GM12878 (cell line): ENCODE measurements at regions not wholly inside any gene's neighbourhood (a gene's known extent, or its start where the extent isn't known, plus 50 kb on each side); places are given as distances from the start of the nearest gene placed in this dataset.

ENCODE experiments used
- ATAC-seq: fragments of 200-7000 bp; cut with Tn5 transposase; 3 replicates; pipeline ENCODE4 v1.9.1; 2020; ENCODE audit warnings: mild to moderate bottlenecking, moderate library complexity
- BruUV-seq: library from RNA; stranded (reverse); fragments of 400-500 nt; replicated peaks from 2 replicates; lab custom pipeline; 2021; lab: Mats Ljungman, UMichigan
- CTCF ChIA-PET: fragments of 300-600 bp; sonication (Branson Sonifier 250); formaldehyde crosslinking; extraction: SDS; loops from one replicate; lab custom pipeline; 2021; ENCODE audit warnings: inconsistent platforms; lab: Yijun Ruan, JAX
- POLR2A ChIA-PET: fragments of 350-600 bp; formaldehyde crosslinking; extraction: SDS; loops from one replicate; lab custom pipeline; 2021; ENCODE audit warnings: inconsistent platforms; lab: Charles Lee
- RAD21 ChIA-PET: fragments of 300-600 bp; sonication (Branson Sonifier 250); formaldehyde crosslinking; loops from one replicate; lab custom pipeline; 2023; ENCODE audit warnings: antibody characterized with exemption; ENCODE audit not compliant: unreplicated experiment; lab: Charles Lee
- SMC1A ChIA-PET: fragments of 300-600 bp; sonication (Branson Sonifier 250); formaldehyde crosslinking; loops from one replicate; lab custom pipeline; 2023; ENCODE audit not compliant: unreplicated experiment, uncharacterized antibody; lab: Charles Lee
- DNase-seq: peaks from one replicate; pipeline ENCODE4 v3.0.0-alpha.2; 2011; ENCODE audit warnings: low read depth, low spot score
- FAIRE-seq: peaks from 3 replicates; lab custom pipeline; 2011; peaks lifted over from hg19 to GRCh38; lab: Jason Lieb, UNC
- H2AFZ ChIP-seq: 2 replicates; pipeline ENCODE4 v1.6.0; 2011; ENCODE audit warnings: low read depth, low read length, control low read depth; ENCODE audit not compliant: control insufficient read depth
- H3K27ac ChIP-seq: 2 replicates; pipeline ENCODE4 v1.5.1; 2011; ENCODE audit warnings: control low read depth; ENCODE audit not compliant: control insufficient read depth, insufficient read depth
- H3K27me3 ChIP-seq, 2 experiments: replicated peaks in 1 of 2; 2 replicates each; pipeline versions ENCODE4 v1.6.0 to v1.6.1; 2011; ENCODE audit warnings: low read length in 1 of 2; ENCODE audit not compliant: control insufficient read depth in 2 of 2, insufficient read depth in 2 of 2
- H3K36me3 ChIP-seq, 2 experiments: 2 replicates each; pipeline ENCODE4 v1.5.1; 2011; ENCODE audit warnings: low read length in 1 of 2; ENCODE audit not compliant: control insufficient read depth in 2 of 2, insufficient read depth in 2 of 2
- H3K4me1 ChIP-seq: 2 replicates; pipeline ENCODE4 v1.6.1; 2011; ENCODE audit warnings: mild to moderate bottlenecking, low read length, moderate library complexity, mixed read lengths; ENCODE audit not compliant: control insufficient read depth, insufficient read depth
- H3K4me2 ChIP-seq: 2 replicates; pipeline ENCODE4 v1.6.0; 2011; ENCODE audit warnings: control low read depth; ENCODE audit not compliant: control insufficient read depth, insufficient read depth
- H3K4me3 ChIP-seq: fragments of 200-600 bp; sonication (generic); 2 replicates; pipeline ENCODE4 v1.5.1; 2016
- H3K79me2 ChIP-seq: 2 replicates; pipeline ENCODE4 v1.6.0; 2011; ENCODE audit warnings: low read length; ENCODE audit not compliant: control insufficient read depth, insufficient read depth
- H3K9ac ChIP-seq: 2 replicates; pipeline ENCODE4 v1.8.0; 2011; ENCODE audit warnings: low read length, control low read depth, mixed read lengths; ENCODE audit not compliant: control insufficient read depth, insufficient read depth
- H3K9me3 ChIP-seq: replicated peaks from 3 replicates; pipeline ENCODE4 v1.5.1; 2011; ENCODE audit warnings: mild to moderate bottlenecking, low read length; ENCODE audit not compliant: control insufficient read depth, insufficient read depth
- H4K20me1 ChIP-seq: 2 replicates; pipeline ENCODE4 v1.6.0; 2011; ENCODE audit not compliant: control insufficient read depth, insufficient read depth
- FOXK2 ChIP-seq: fragments of 450-650 bp; IDR thresholded peaks from 2 replicates; pipeline ENCODE4 v1.6.1; 2017; ENCODE audit warnings: mild to moderate bottlenecking, moderate library complexity
- HDGF ChIP-seq: fragments of 450-650 bp; IDR thresholded peaks from 2 replicates; pipeline ENCODE4 v1.6.1; 2016; ENCODE audit warnings: antibody characterized with exemption
- LARP7 ChIP-seq: fragments of 450-650 bp; IDR thresholded peaks from 2 replicates; pipeline ENCODE4 v1.6.1; 2017; ENCODE audit warnings: mild to moderate bottlenecking
- NR2C2 ChIP-seq: IDR thresholded peaks from 2 replicates; pipeline ENCODE4 v1.6.1; 2011; ENCODE audit warnings: borderline replicate concordance, low read depth; ENCODE audit not compliant: control insufficient read depth, insufficient read length
- POU2F2 ChIP-seq: IDR thresholded peaks from 3 replicates; pipeline ENCODE4 v1.6.1; 2011; ENCODE audit warnings: low read depth, mild to moderate bottlenecking, low read length, borderline replicate concordance
- TBL1XR1 ChIP-seq: IDR thresholded peaks from 2 replicates; pipeline ENCODE4 v1.6.1; 2012; ENCODE audit warnings: low read depth, low read length, improper control_type of control experiment
- TCF7 ChIP-seq: IDR thresholded peaks from 2 replicates; pipeline ENCODE4 v1.6.1; 2014; ENCODE audit warnings: antibody characterized with exemption, borderline replicate concordance
- USF1 ChIP-seq: IDR thresholded peaks from 2 replicates; pipeline ENCODE4 v1.6.1; 2011; ENCODE audit warnings: borderline replicate concordance, low read depth, mild to moderate bottlenecking, moderate library complexity, mixed read lengths, low read length; ENCODE audit not compliant: insufficient read depth; ENCODE audit errors: extremely low read length
- YBX1 ChIP-seq: fragments of 450-650 bp; IDR thresholded peaks from 2 replicates; pipeline ENCODE4 v1.6.1; 2016; ENCODE audit warnings: antibody characterized with exemption
- ZNF384 ChIP-seq: IDR thresholded peaks from 2 replicates; pipeline ENCODE4 v1.6.1; 2012; ENCODE audit warnings: low read depth, mild to moderate bottlenecking, low read length, improper control_type of control experiment, borderline replicate concordance
- WGBS: methylation state at CpG from one replicate; pipeline ENCODE4 v1.1.6; 2016; ENCODE audit warnings: low lambda C conversion rate; ENCODE audit not compliant: insufficient replicate concordance, insufficient coverage; ENCODE audit errors: missing lambda C conversion rate; 5-methylcytosine and 5-hydroxymethylcytosine counted together
- in situ Hi-C: fragments of 300-500 bp; cut with MboI; formaldehyde crosslinking; loops from 9 replicates; pipeline ENCODE4 v1.14.3; 2018; ENCODE audit warnings: mixed read lengths
- intact Hi-C: fragments of 100-400 bp; cut with micrococcal nuclease; formaldehyde crosslinking; loops from one replicate; pipeline ENCODE4 v1.14.2; 2022; ENCODE audit not compliant: unreplicated experiment
- TF ChIP-seq, protein P1 (sequence below): IDR thresholded peaks from 2 replicates; pipeline ENCODE4 v1.6.1; 2012; ENCODE audit warnings: low read depth, low read length, improper control_type of control experiment
- TF ChIP-seq, protein P2 (sequence below): fragments of 450-650 bp; IDR thresholded peaks from 2 replicates; pipeline ENCODE4 v1.6.1; 2017; ENCODE audit warnings: mild to moderate bottlenecking, moderate library complexity

DNA sequence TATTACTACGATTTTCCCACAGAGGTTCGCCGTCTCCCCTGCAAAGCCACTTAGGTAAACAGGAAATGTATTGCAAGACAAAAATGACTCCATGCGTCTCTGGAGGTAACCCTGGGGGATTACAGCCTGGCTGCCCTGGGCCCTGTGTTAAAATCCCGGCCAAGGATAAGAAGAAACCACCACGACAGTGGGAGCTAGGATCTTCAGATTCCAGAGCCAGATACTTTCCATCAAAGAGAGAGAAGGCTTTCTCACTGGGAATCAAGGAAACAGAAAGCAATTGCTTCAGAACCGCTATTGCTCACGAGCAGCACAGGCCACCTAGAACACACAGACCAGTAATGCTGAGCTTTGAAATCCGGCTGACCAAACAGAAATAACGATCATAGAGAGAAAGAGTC lies 97.9 kb upstream of the ZNF516 start (continued):
- TF ChIP-seq NR2C2: no peak

DNA sequence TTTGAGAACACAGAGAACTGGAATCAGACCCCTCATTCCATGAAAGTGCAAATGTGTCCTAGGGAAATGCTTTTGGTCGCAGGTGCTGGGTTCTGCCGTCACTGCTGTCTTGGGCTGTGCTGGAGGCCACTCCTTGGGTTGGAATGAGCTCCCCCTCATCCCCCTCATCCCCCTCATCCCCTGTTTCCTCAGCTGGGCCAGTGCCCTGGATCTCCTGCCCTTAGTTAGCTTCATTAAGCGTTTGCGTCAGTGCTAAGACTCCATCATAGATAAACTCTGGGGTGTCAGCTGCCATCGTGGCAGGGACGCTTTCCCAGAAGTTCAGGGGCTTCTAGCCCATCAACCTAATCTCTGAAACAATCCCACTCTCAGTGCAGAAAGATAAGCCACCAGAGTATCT lies 97.1 kb upstream of the ZNF516 start:
- no peaks in the 10 kb centered on the region for H3K4me1 ChIP-seq
- no peaks in the 10 kb centered on the region for H4K20me1 ChIP-seq
- in situ Hi-C loops (no loop called here), intact Hi-C loops (no loop called here)
- FAIRE-seq (no peak), ATAC-seq (no peak), DNase-seq (no peak)
- CTCF ChIA-PET: no interaction called here
- no peak overlapping the region for H3K4me3 ChIP-seq
- H3K9me3 ChIP-seq: peaks cover 2% of the 10 kb centered on the region; the same call in 1 of the 3 replicates
- WGBS: 47% methylated on average over 6 of the region's 6 CpGs
- H3K36me3 ChIP-seq: no peaks in the 10 kb centered on the region
- TF ChIP-seq, protein P1, sequence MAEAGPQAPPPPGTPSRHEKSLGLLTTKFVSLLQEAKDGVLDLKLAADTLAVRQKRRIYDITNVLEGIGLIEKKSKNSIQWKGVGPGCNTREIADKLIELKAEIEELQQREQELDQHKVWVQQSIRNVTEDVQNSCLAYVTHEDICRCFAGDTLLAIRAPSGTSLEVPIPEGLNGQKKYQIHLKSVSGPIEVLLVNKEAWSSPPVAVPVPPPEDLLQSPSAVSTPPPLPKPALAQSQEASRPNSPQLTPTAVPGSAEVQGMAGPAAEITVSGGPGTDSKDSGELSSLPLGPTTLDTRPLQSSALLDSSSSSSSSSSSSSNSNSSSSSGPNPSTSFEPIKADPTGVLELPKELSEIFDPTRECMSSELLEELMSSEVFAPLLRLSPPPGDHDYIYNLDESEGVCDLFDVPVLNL: no peak
- no peak for TF ChIP-seq ZNF384
- no peak for TF ChIP-seq NR2C2
- TF ChIP-seq, protein P2, sequence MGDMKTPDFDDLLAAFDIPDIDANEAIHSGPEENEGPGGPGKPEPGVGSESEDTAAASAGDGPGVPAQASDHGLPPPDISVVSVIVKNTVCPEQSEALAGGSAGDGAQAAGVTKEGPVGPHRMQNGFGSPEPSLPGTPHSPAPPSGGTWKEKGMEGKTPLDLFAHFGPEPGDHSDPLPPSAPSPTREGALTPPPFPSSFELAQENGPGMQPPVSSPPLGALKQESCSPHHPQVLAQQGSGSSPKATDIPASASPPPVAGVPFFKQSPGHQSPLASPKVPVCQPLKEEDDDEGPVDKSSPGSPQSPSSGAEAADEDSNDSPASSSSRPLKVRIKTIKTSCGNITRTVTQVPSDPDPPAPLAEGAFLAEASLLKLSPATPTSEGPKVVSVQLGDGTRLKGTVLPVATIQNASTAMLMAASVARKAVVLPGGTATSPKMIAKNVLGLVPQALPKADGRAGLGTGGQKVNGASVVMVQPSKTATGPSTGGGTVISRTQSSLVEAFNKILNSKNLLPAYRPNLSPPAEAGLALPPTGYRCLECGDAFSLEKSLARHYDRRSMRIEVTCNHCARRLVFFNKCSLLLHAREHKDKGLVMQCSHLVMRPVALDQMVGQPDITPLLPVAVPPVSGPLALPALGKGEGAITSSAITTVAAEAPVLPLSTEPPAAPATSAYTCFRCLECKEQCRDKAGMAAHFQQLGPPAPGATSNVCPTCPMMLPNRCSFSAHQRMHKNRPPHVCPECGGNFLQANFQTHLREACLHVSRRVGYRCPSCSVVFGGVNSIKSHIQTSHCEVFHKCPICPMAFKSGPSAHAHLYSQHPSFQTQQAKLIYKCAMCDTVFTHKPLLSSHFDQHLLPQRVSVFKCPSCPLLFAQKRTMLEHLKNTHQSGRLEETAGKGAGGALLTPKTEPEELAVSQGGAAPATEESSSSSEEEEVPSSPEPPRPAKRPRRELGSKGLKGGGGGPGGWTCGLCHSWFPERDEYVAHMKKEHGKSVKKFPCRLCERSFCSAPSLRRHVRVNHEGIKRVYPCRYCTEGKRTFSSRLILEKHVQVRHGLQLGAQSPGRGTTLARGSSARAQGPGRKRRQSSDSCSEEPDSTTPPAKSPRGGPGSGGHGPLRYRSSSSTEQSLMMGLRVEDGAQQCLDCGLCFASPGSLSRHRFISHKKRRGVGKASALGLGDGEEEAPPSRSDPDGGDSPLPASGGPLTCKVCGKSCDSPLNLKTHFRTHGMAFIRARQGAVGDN: no peak
- TF ChIP-seq FOXK2: no peak
- TF ChIP-seq HDGF: no peak
- TF ChIP-seq LARP7: no peak
- no peak for TF ChIP-seq TBL1XR1
- no peak for TF ChIP-seq TCF7
- TF ChIP-seq USF1: no peak
- TF ChIP-seq POU2F2: no peak
- no peak for TF ChIP-seq YBX1
- H3K27ac ChIP-seq: no peak overlapping the region
- no peak overlapping the region for H3K9ac ChIP-seq
- H3K79me2 ChIP-seq: no peaks in the 10 kb centered on the region
- POLR2A ChIA-PET: no interaction called here
- RAD21 ChIA-PET: no interaction called here
- H3K27me3 ChIP-seq: no peaks in the 10 kb centered on the region; a peak in 1 of 4 replicates
- BruUV-seq: no TSS peak
- H3K4me2 ChIP-seq: no peak overlapping the region
- no peak overlapping the region for H2AFZ ChIP-seq
- SMC1A ChIA-PET: interaction anchor here (0.9 kb wide), 1 partner anchor 17 kb away, joined by 3 read pairs; no protein-coding TSS in a partner anchor
